HG03060 (cell line): ENCODE measurements at regions not wholly inside any gene's neighbourhood (a gene's known extent, or its start where the extent isn't known, plus 50 kb on each side); places are given as distances from the start of the nearest gene placed in this dataset.
A peak's percentile ranks its signal among the peaks of the same experiment; 100 is the strongest.

Source experiments
- ATAC-seq: cut with Tn5 transposase; IDR thresholded peaks from one replicate; pipeline ENCODE4 v1.9.1; 2021; ENCODE audit warnings: low read depth, moderate number of reproducible peaks; ENCODE audit not compliant: unreplicated experiment

DNA sequence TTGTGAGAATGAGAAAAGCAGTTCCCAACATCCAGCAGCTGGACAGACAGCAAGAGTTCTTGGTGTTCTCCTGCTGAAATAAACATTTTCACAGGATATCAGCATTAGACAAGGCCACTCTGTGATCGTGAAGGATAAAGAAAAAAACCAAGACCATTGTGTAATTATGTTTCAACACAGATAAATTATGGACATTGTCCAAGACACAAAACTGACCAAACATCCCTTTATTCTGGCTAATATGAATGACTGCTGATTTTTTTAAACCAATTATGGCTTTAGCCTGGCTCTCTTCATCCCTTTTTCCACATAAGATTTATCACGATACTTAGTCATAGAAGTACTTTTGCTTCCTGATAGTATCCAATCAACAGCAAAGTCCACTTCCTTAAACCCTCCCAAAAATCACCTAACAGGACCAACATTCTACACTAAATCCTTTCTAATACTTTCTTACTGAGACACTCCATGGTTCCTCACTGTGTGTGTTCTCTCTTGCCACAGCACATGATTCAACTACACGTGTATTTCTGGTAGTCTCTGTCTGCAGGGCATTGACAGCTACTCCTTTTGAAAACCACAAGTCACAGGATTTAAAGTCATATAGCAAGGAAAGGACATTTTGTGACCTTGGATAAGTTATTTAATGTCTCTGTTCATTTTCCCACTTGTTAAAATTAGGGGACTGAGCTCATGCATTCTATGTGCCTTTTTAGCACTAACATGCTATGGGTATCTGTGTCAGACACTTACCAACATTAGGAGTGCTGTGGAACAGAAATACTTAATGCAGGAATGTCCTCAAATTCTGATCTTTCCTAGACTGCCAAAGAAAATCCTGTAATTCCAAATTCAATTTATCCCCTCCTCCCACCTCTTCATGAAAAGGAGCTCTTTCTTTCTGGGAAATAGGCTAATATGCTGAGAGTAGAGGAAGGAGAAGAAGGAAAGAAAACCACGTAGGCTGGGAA lies 137.2 kb upstream of the PGRMC2 start:
- ATAC-seq: no peak

DNA sequence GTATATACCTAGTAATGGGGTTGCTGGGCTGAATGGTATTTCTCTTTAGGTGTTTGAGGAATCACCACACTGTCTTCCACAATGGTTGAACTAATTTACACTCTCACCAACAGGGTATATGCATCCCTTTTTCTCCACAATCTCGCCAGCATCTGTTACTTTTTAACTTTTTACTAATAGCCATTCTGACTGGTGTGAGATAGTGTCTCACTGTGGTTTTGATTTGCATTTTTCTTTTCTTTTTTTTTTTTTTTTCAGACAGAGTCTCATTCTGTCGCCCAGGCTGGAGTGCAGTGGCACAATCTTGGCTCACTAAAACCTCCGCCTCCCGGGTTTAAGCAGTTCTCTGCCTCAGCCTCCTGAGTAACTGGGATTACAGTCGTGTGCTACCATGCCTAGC lies 134.7 kb upstream of the PGRMC2 start:
- peak; percentile 82 for ATAC-seq

DNA sequence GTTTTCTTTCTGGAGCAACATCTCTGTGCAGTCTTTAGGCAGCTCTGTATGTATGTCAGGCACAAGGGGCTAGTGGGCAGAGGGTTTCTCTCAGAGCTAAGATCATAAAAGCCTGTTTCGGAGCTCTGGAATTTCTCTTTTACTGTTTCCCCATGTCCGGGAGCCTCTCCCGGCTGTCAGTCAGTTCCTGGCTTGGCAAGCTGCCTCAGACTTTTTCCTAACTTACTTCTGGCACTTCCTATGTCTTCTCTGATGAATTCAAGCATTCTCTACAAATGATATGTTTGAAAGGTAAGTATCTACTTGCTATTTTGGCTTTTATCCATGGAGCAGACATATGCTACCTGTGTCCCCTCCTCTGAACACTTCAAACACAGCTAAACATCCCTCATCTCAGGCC lies 129.3 kb upstream of the PGRMC2 start:
- no peak for ATAC-seq

DNA sequence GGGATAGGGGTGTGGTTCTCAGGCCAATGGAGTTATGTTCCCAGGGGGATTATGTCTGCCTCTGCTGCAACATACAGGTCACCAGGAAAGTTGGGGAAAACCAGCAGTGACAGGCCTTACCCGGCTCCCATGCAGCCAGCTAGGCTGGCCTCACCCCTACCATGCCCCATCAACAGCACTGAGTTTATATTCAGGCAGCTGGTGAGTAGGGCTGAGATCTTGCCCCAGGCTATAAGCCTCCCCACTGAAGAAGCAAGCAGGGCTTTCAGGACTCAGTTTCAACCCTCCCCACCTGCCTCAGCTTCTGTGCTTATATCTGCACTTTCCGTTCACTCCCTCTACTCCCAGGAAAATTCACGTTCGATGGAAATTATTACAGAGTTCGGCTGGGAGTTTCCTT lies 122.4 kb upstream of the PGRMC2 start:
- no peak for ATAC-seq

DNA sequence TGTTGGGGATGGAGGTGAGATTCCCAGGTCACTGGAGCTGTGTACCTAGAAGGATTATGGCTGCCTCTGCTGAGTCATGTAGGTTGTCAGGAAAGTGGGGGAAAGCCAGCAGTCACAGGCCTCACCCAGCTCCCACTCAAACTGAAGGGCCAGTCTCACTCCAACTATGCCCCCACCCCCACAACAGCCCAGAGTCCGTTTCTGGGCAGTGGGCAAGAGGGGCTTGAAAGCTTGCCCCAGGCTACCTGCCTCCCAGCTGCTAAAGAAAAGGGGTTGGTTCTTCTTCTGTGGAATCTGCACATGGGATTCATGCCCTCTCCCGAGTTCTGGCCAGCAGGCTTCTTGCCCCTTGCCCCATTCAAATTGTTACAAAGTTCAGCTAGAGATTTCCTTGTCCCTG lies 116.0 kb upstream of the PGRMC2 start:
- ATAC-seq: no peak

DNA sequence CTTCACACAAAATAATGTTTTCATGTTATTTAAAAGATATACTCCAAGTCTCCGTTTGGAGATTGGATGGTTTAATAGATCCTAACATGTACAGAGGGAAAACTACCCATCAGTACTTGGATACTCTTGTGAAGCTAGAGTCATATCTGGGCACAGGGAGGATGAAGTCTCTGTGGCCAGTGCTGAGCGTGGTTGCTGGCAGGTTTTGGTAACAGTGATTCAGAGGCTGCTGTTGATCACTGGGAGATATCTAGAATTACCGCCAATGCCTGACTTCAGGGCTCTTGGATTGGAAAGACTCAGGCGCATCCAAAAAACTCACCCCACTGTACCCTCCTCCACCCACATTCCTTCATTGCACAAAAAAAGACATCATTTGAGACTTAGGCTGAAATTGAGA lies 107.2 kb upstream of the PGRMC2 start:
- no peak for ATAC-seq

DNA sequence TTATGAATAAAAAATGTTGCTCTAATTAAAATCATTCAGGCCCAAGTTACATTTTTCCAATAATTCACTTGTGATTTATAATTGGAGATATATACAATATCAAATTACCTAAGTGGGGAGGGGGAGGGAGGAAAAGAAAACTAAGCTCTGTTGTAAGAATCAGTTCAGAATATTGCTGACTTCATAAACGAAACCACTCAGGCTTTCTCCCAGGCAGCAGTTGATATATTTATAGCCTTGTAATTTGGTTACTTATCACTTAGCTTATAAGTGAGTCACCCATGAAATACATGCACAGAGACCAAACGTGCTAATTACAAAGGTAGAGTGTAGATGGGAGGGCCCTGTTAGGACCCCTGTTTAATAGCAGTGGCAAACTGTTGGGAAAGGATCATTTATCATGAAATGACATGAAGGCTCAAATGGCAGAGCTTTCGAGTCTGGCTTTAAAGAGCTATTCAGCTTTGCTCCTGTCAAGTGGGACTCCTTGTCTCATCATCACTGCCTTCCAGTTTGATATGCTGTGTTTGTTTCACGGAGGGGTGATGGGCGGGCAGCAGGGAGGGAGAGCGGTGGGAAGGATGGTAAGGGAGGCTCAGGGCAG lies 105.6 kb upstream of the PGRMC2 start:
- ATAC-seq: peak; percentile 78

DNA sequence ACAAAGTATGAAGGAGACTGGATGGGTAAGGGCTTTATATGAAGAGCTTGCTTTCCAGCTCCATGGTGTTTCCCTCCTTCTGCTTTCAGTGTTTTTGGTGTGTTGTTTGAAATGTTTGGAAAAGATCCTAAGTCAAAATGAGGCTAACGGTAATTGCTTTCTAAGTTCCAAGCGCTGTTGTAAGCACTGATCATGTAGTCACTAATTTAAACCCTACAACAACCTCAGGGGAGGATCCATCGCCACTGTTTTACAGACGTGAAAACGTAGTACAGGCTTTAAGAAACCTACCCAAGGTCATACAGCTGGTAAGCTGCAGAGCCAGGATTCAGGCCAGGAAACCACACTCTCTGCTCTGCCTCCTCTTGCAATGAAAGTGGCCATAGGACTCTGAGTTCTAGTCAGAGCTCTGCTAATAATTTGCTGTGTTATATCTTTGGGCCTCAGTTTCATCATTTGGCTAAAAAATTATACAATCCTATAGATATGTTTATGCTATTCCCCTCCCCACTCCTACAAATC lies 102.9 kb upstream of the PGRMC2 start:
- ATAC-seq: no peak

DNA sequence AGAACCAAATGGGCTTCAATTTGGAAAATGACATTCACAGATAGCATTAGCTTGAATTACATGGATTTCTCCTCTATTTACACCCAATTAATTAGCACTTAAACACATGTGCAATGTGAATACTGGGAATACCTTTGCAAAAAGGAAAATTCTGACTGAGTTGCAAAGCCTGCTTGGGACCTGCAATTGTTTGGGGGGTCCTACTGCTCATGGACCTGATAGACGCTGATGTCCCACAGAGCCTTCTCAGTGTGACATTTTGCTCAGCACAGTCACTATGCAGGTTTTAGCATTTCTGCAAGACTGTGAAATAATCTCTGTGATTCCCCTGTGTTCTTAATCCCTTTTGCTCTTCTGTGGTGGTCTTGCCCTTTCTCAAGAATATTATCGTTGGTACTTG lies 101.2 kb upstream of the PGRMC2 start:
- no peak for ATAC-seq

DNA sequence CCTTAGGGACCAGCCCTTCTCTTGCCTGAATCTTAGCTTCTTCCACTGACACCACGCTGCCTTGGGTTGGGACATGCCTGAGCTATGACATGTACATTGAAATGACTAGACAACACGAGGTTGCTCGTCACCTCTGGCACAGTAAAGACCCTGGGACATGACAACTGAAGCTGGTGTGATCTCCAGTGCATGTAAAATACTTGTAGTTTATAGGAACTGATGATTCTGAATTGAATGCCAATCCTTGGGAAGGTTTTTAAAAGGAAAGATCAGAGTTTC lies 100.7 kb upstream of the PGRMC2 start:
- ATAC-seq: no peak

DNA sequence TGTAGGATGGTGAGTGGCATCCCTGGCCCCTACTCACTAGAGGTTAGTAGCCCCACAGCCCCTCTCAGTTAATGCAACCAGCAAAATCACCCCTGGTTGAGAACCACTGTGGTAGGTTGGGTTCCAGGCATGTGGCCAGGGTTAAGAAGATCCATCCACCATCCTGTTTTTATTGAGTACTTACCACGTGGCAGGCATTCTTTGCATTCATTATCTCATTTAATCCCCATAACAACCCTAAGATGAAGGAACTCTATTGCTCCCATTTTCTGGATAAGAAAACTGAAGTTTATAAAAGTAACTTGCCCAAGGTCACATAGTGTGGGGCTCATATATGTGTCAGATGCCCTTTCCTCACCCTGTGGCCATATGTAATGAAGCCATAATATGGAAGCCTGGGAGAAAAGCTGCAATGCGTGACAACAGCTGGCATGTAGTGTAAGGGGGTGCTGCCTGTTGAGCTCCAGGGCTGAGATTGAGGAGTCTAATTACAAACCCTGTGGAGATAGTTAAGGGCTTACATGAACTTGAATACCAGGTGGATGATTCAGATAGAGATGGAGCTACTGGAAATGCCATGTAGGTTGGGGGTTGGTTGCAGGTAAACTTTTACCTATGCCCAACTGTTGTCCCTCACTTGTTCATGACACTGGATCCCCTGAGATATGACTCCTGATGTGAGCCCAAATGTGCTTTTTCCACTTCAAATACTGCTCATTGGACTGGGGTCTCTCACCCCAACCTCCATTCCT lies 100.2 kb upstream of the PGRMC2 start:
- no peak for ATAC-seq

DNA sequence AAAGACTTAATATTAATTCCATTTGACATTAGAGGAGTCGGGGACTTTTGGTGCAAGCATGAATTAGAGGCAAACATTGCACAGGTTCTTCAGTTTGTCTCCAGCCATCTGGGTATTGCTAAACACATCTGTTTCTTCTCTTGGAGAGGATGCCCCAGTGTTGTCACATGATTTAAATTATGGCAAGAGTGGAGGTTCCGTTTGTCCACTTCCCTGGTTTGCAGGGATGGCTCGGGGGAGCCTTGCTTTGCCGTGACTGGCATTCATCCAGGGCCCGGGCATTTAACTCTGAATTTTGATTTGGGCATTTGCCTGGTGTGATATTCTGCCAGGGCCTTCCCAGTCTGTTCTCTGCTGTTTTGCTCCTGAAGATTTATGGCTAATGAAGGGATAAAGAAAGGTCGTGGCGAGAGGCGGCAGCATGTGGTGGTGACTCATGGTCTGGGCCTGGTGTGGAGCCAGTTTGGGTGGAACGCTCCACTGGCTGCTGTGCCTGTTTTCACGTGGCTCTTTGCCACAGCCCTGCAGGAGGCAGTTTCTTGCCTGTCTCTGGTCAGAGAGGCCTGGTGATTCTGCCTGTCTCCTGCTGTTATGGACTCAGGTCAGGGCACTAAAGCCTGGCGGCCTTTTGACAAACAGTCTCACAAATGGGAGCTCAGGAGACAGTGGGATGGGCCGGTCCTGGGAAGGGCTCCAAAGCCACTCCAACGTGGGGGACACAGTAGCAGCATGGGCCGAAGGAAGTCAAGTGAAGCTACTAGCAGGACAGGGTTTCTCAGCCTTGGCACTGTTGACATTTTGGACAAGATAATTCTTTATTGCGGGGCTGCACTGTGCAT lies 99.4 kb upstream of the PGRMC2 start:
- no peak for ATAC-seq

DNA sequence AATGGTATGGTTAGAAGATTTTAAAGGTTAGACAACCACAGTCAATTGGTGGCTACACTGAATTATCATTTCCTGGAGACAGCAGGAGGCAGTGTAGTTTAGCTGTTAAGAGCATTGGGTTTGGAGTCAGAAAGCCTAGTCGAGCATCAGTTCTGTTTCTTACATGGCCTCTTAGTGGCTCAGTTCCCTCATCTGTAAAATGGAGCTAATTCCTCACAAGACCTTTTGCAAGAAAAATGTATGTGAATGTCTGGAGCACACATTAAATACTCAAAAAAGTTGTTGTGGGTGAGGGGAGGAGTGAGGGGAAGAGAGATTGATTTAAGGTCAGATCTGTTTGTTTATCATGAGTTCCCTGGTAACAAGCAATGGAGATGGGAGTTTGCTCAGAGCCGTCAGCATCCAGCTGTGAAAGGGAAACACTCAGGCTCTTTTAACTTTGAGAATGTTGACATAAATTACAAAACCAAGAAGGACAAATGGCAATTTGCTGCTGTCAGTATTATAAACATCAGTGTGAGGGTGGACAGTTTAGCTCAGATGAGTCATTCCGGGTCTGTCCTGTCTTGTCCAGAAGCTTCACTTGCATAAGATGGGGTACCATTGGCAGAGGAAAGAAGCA lies 98.2 kb upstream of the PGRMC2 start:
- no peak for ATAC-seq

DNA sequence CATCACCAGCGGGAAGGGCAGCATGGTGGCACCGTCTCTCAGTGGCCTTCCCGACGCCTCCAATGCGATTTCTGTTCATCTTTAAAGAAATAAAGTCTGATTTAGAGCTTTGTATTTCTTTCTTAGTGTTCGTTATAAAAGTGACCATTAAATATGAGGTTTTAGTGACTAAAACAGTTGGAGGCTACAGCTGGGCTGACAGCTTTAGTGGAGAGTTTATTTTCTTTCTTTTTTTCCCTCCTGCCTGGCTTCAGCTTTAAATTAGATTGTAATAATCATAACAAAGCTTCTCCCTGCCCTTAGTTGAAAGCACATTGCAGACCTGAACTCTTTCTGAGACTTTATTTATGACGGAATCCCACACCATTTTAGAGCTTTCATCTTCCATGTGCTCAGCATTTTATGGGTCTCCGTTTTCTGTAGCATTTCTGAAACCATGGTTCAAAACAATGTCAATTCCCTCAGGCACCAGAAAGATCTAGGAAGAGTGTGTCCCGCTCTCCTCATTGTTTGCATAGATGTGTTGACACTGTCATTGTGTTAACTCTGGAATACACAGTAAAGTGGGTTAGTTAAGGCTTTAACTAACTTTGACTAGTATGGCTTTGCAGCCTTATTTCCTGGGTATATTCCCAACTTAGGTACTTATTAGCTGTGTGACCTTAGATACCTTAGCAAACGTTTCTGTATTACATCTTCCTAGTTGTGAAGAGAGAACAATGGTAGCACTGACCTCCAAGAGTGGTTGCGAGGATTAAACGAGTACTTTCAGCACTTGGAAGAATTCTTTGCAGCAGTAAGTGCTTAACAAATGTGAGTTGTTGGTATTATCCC lies 97.4 kb upstream of the PGRMC2 start:
- ATAC-seq: no peak

DNA sequence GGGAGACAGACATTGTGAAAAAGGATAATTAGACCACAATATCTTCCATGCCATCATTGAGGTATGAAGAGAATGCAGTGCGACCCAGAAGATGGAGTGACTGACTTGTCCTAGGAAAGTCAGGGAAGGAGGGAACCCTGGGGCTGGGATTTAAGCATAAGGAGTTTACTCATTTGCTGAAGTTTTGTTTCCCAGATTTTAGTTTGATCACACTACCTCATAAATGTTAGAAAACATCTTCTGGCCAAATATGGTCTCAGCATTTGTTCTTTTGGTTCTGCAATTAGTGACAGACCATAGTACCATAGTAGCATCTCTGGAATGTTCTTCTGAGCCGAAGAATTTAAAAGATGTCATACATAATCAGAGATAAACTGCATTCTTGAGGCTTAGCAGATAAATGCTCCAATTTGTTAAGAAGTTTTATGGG lies 96.5 kb upstream of the PGRMC2 start:
- no peak for ATAC-seq

DNA sequence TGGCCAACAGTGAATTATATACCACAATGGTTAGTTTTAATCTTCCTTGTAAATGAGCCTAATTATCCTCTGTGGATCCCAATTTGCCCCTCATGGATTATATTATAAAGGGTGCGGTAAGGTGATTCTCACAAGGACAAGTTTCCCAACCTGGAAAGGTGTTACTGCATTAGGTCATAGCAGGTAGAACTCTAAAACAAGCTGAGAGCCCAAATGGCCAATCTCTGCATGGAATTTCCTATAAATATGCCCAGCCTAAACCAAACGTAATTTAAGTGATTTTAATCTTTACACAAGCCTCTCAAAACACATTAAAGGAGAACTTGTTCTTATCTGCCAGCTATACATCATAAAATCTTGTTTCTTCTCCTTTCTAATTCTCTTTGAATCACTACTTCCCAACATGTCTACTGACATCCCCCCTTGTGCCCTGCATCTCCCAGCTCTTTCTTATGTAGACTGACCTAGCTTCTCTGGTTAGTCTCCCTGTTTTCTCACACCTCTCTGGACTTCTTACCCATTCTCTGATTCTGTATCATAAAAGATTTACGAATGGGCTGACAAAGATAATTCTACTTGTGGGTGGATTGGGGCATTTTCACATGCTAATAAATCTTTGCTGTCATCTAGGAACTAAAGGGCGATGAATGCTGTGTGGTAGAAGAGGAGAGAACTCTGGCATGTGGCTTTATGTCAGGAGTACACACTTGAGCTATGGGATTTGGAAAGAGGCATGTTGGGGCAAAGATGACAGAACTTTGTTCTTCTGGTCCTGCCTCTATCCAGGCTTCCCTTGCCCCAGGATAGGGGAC lies 94.3 kb upstream of the PGRMC2 start:
- no peak for ATAC-seq

DNA sequence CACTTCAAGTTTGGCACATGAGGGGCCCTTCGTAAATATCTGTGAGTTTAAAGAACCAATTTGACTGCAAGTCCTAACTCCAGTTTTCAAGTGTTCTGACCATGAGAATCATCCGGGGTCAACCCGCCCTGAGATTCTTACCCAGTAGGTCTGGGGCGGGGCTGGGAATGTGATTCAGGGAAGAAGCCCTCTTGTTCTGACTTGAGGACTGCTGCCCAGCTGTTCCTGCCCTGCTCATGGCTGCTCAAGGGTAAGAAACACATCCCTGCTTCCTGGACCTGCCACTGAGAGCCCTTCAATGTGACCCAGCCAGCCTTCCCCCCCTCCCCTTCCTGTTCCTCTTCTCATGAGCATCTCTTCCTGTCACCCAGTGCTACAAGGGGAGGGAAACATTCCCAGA lies 92.7 kb upstream of the PGRMC2 start:
- no peak for ATAC-seq

DNA sequence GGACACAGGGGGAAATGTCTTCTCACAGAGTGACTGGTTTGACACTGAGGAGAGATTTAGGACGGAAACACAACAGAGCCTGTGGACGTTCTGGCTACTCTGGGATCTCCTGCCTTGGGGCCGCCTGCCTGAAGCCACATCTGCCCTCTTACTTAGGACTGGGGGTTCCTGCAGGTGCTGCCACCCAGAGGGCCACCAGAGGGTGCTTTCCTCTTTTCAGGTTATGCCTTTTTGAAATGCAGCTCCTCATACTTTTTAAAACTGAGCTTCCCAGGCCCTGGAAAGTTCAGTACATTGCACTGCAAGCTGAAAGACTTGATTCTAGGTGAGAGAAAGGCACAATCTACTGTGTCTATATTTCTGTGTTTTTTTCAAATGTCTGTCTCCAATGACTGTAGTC lies 92.2 kb upstream of the PGRMC2 start:
- ATAC-seq: no peak
